GM12872 (cell line): ENCODE measurements at regions not wholly inside any gene's neighbourhood (a gene's known extent, or its start where the extent isn't known, plus 50 kb on each side); places are given as distances from the start of the nearest gene placed in this dataset.

ENCODE experiments used
- TF ChIP-seq, protein P1 (sequence below): IDR thresholded peaks from 3 replicates; pipeline ENCODE4 v1.5.1; 2011; ENCODE audit warnings: low read depth, mild to moderate bottlenecking, low read length, moderate library complexity; ENCODE audit not compliant: insufficient read depth

DNA sequence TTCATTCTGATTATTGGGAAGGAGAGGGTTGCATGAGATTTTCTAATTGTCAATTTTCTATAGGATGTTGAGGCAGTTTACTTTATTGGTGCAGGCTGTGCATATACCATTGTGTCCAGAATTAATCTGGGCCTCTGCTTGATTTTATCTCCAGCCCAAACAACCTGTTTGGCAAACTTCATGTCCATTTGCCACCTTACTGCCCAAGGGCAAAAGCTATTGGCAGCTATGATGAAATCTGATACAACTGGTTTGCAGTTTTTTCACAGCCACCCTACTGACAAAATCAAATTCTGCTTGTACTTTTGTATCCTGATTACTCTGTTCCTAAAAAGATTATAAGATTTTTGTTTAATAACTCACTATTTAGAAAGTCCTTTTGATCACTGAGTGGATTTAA, 789.2 kb upstream of the FBXO33 start:
- TF ChIP-seq, protein P1, sequence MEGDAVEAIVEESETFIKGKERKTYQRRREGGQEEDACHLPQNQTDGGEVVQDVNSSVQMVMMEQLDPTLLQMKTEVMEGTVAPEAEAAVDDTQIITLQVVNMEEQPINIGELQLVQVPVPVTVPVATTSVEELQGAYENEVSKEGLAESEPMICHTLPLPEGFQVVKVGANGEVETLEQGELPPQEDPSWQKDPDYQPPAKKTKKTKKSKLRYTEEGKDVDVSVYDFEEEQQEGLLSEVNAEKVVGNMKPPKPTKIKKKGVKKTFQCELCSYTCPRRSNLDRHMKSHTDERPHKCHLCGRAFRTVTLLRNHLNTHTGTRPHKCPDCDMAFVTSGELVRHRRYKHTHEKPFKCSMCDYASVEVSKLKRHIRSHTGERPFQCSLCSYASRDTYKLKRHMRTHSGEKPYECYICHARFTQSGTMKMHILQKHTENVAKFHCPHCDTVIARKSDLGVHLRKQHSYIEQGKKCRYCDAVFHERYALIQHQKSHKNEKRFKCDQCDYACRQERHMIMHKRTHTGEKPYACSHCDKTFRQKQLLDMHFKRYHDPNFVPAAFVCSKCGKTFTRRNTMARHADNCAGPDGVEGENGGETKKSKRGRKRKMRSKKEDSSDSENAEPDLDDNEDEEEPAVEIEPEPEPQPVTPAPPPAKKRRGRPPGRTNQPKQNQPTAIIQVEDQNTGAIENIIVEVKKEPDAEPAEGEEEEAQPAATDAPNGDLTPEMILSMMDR = no peak

DNA sequence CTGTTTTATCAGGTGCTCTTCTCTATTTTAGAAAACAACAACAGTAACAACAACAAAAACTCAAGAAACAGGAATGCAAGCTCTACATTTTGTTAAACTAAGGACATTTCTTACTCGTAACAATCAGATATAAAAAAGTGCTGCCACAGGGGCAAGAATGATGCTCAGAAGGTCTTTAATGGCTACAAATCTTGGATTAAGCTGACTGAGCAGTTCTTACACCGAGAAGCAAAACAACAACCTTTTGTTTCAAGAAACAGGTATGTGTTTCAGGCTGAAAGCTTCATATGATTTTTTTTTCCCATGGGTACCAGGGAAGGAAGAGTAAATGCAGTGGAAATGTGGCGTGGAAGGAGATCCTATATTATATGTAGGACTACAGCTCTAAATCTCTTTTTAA, 786.8 kb upstream of the FBXO33 start:
- TF ChIP-seq, protein P1 = no peak

DNA sequence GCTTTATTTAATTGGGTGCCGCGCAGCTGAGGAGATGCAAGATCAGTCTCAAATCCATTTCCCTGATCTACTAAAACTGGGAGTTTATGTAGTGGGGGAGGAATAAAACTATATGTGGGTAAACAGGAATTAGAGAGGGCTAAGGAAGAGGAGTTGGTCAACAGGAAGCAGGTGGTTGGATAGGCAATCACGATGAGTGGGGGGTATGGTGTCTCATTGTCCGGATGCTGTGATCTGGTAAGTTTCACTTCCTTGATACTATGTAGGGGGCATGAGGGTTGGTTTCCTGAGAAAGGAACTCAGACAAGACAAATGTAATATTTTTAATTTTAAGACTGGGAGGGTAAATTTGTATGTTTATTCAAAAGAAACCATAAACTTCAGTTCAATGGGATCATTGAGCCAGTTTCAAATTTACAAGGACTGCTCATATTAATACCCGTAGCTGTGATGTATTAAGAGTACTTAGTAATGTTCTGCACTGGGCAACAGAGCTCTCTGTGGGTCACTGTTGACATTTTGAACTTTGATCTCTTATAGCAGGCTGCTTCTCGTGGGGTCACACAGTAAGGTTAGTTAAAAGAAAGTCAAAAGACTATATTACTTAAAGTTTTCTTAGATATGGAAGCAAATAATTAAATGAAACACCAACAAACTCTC, 786.2 kb upstream of the FBXO33 start:
- TF ChIP-seq, protein P1 = no peak

DNA sequence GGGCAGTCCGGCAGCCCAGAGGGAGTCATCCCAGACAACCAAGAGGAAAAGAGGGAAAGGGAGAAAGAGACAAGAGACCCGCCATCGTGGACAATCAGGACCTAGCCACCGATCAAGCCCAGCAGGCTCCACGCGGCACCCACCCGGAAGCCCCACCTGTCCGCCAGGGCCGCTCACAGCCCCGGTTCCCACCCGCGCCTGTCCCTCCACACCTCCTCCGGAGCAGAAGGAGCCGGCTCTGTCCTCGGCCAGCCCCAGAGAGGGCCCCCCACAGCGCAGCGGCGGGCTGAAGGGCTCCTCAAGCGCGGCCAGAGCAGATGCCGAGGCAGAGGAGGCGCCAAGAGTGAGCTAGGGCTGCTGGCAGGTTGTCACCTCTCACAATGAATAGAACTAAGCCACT, 784.7 kb upstream of the FBXO33 start:
- TF ChIP-seq, protein P1 = no peak

DNA sequence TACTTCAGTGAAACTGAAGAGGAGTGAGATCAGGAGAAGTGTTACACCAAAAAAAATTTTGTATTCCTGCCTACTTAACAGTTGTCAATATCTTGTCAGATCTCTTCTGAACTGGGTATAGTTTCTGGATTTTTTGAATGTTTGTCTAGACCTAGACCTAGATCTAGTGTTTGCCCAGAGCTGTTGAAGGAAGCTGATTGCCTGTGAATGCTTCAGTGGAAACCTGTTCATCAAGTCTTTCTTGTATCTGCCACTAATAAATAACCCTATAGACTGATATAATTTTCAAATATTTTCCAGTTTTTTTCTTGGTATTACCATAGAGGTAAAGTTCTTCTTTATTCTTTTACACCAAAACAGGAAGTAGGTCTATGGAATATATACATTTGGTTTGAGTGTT, 781.5 kb upstream of the FBXO33 start:
- TF ChIP-seq, protein P1 = no peak

DNA sequence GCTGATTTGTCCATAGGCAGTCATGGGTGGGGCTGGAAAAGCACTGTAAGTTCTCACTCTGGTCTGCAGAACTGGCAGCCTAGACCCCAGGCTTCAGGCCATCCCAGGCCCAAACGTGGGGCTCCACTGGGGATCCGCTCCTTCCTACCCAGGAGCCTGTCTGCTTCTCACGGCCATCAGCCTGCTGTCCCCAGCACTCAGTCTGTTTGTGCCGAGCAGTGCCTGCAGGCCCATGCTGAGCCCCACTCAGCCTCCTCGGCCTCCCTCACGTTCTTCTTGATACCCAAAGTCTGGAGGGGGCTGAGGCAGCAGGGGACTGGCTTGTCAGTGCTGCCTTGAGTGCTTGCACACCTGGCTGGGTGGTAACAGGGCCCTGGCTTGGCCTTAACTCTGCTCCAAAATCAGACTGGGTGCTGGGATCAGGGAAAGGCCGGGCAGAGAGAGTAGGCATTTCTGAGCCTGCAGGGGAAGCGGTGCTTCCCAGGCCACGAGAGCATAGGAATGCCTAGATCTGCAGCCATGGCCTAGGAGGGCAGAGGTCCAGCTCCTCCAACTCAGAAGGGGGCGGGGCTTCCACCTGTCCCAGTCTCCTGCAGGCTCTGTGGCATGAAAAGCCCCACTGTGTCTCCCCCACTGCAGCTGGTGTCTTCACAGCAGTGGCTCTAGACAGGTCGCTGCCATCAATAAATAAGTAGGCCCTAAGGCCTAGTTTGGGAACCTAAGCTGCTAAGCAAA, 772.4 kb upstream of the FBXO33 start:
- TF ChIP-seq, protein P1 = no peak

DNA sequence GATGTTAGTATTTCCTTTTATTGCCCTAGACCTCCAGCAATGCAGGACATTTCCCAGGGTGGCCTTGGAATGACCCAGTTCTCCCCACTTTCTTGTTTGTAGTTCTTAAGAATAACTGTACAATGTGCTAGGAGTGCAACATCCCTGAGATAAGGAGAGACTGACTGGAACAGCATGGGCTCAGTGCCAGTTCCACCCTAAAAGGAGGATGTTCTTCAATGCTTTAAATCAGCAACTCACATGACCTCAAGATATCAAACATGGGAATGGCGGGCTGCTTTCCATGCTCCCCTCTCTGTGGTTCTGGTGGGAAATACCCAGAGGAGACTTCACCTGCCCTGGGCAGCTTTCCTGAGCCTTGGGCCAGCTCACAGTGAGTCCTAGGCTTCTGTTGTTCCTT, 766.9 kb upstream of the FBXO33 start:
- TF ChIP-seq, protein P1 = no peak
